HEK293T (cell line): ENCODE measurements at regions not wholly inside any gene's neighbourhood (a gene's known extent, or its start where the extent isn't known, plus 50 kb on each side); places are given as distances from the start of the nearest gene placed in this dataset.

Experiments
- CTCF ChIA-PET: fragments of 350-600 bp; formaldehyde crosslinking; extraction: SDS; loops from one replicate; lab custom pipeline; 2021; ENCODE audit warnings: antibody characterized with exemption, inconsistent platforms; lab: Yijun Ruan, JAX
- POLR2A ChIA-PET: fragments of 350-600 bp; formaldehyde crosslinking; extraction: SDS; loops from one replicate; lab custom pipeline; 2020; ENCODE audit warnings: antibody characterized with exemption, inconsistent platforms; lab: Yijun Ruan, JAX
- DNase-seq: peaks from one replicate; pipeline ENCODE4 v3.0.0; 2012; ENCODE audit warnings: mixed read lengths; ENCODE audit errors: extremely low spot score
- ARNT ChIP-seq: fragments of 450-650 bp; IDR thresholded peaks from 2 replicates; pipeline ENCODE4 v1.6.1; 2017; ENCODE audit warnings: mild to moderate bottlenecking
- BHLHE40 ChIP-seq: fragments of 450-650 bp; IDR thresholded peaks from 2 replicates; pipeline ENCODE4 v1.6.1; 2016; ENCODE audit warnings: mild to moderate bottlenecking, moderate library complexity, borderline replicate concordance
- CTBP1 ChIP-seq: fragments of 450-650 bp; IDR thresholded peaks from 2 replicates; pipeline ENCODE4 v1.6.1; 2016; ENCODE audit warnings: borderline replicate concordance
- ELF4 ChIP-seq: fragments of 450-650 bp; IDR thresholded peaks from 2 replicates; pipeline ENCODE4 v1.6.1; 2017; ENCODE audit warnings: antibody characterized with exemption
- FOXA1 ChIP-seq: fragments of 450-650 bp; IDR thresholded peaks from 2 replicates; pipeline ENCODE4 v1.6.1; 2016; ENCODE audit warnings: mild to moderate bottlenecking
- FOXK2 ChIP-seq: fragments of 450-650 bp; IDR thresholded peaks from 2 replicates; pipeline ENCODE4 v1.6.1; 2016; ENCODE audit warnings: mild to moderate bottlenecking
- FOXM1 ChIP-seq: fragments of 450-650 bp; IDR thresholded peaks from 2 replicates; pipeline ENCODE4 v1.6.1; 2017; ENCODE audit warnings: mild to moderate bottlenecking, borderline replicate concordance
- HDGF ChIP-seq: fragments of 450-650 bp; IDR thresholded peaks from 2 replicates; pipeline ENCODE4 v1.6.1; 2017; ENCODE audit warnings: antibody characterized with exemption, borderline replicate concordance
- L3MBTL2 ChIP-seq: fragments of 450-650 bp; conservative IDR thresholded peaks from 2 replicates; pipeline ENCODE4 v1.6.1; 2016; ENCODE audit warnings: mild to moderate bottlenecking
- LEF1 ChIP-seq: fragments of 450-650 bp; IDR thresholded peaks from 2 replicates; pipeline ENCODE4 v1.6.1; 2017; ENCODE audit warnings: mild to moderate bottlenecking, borderline replicate concordance
- NFRKB ChIP-seq: fragments of 450-650 bp; IDR thresholded peaks from 2 replicates; pipeline ENCODE4 v1.6.1; 2016; ENCODE audit warnings: mild to moderate bottlenecking, moderate library complexity
- PKNOX1 ChIP-seq: fragments of 450-650 bp; IDR thresholded peaks from 2 replicates; pipeline ENCODE4 v1.6.1; 2016
- SP1 ChIP-seq: fragments of 450-650 bp; IDR thresholded peaks from 2 replicates; pipeline ENCODE4 v1.6.1; 2017
- SUZ12 ChIP-seq: fragments of 450-650 bp; IDR thresholded peaks from 2 replicates; pipeline ENCODE4 v1.6.1; 2016; ENCODE audit warnings: mild to moderate bottlenecking
- TARDBP ChIP-seq: fragments of 450-650 bp; IDR thresholded peaks from 2 replicates; pipeline ENCODE4 v1.6.1; 2016
- ZNF384 ChIP-seq: fragments of 450-650 bp; IDR thresholded peaks from 2 replicates; pipeline ENCODE4 v1.6.1; 2016

DNA sequence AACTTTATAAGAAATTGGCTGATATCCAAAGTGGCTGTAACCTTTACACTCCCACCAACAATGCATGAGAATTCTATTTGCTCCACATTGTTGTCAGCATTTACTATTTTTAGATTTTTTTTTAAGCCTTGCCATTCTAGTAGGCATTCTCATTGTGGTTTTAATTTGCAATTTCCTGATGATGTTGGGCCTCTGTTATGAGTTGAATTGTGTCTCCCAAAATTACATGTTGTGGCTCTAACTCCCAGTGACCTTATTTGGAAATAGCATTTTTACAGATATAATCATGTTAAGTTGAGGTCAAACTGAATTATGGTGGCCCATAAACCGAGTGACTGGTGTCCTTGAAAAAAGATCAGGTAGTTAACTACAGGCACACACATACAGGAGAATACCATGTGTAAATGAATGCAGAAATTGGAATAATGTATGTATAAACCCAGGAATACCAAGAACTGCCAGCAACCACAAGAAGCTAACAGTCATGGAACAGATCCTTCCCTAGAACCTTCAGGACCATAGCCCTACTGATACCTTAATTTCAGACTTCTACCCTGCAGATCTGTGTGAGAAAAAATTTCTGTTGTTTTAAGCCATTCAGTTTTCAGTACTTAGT is 348.8 kb upstream of the DAB1 start:
- ChIA-PET CTCF (no interaction called here), POLR2A (no interaction called here)
- no peak for TF ChIP-seq CTBP1
- TF ChIP-seq BHLHE40: no peak
- TF ChIP-seq FOXA1: no peak
- TF ChIP-seq HDGF: no peak
- no peak for TF ChIP-seq SP1
- TF ChIP-seq TARDBP: no peak
- no peak for TF ChIP-seq L3MBTL2
- no peak for TF ChIP-seq ZNF384
- no peak for TF ChIP-seq SUZ12
- TF ChIP-seq PKNOX1: no peak
- no peak for TF ChIP-seq ARNT
- no peak for TF ChIP-seq FOXK2
- TF ChIP-seq ELF4: no peak
- no peak for TF ChIP-seq NFRKB
- TF ChIP-seq FOXM1: no peak
- no peak for TF ChIP-seq LEF1
- no peak for DNase-seq

DNA sequence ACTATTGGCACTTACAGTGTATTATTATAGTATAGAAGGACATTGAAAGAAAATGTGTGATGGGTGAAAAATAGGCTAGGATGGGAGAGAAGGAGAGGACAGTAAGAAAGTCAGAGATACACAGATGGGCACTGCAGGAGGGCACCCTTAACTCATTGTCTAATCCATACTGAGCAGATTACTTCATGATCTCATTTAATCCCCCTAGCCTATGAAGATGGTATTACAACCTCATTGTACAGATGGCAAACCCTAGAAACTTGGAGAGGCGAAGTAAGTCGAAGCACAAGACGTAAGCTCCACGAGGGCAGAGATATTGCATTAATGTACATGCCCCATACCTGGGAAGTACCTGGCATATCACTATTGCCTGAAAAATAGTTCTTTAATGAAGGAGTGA is 346.9 kb upstream of the DAB1 start:
- POLR2A ChIA-PET: no interaction called here
- no peak for TF ChIP-seq FOXA1
- peak; percentile 35; the same call in 1 of the 2 replicates for TF ChIP-seq L3MBTL2
- CTCF ChIA-PET: no interaction called here
- DNase-seq: peak; percentile 45

GRCh38 chr1:57770236-57770635 is 346.4 kb upstream of the DAB1 start:
- POLR2A ChIA-PET: no interaction called here
- DNase-seq: no peak
- no peak for TF ChIP-seq TARDBP
- no peak for TF ChIP-seq FOXA1
- TF ChIP-seq PKNOX1: no peak; the same call in 1 of the 2 replicates
- TF ChIP-seq ZNF384: no peak
- TF ChIP-seq LEF1: no peak
- TF ChIP-seq HDGF: no peak
- TF ChIP-seq ELF4: no peak
- TF ChIP-seq FOXK2: no peak
- TF ChIP-seq L3MBTL2: no peak
- no peak for TF ChIP-seq SP1
- no peak for TF ChIP-seq ARNT
- TF ChIP-seq BHLHE40: no peak
- TF ChIP-seq NFRKB: no peak
- no peak for TF ChIP-seq SUZ12
- no peak for TF ChIP-seq CTBP1
- no peak for TF ChIP-seq FOXM1
- CTCF ChIA-PET: no interaction called here

DNA sequence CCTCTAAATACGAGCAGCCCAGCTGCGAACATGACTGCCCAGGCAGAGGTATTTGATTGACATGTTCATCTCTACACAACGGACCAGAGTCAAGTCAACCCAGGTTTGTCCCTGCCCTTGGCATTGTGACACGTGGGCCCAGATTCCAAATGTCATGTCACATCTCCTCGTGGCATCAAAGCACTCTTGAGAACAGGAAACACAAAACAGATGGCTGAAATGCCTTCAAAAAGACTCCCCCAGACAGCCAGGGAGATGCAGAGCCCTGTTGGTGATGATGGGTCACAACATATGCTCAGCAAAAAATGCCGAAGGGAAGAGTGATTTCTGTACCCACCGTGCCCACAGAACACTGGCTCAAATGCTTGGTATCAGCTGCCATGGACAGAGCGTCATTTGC is 337.8 kb upstream of the DAB1 start:
- ChIA-PET POLR2A (no interaction called here), CTCF (no interaction called here)
- DNase-seq: no peak
- TF ChIP-seq ZNF384 (no peak), FOXM1 (no peak), TARDBP (no peak), ARNT (no peak), BHLHE40 (no peak), PKNOX1 (no peak), NFRKB (no peak), LEF1 (no peak), CTBP1 (no peak), FOXA1 (no peak), L3MBTL2 (no peak), SP1 (no peak), HDGF (no peak), SUZ12 (no peak), ELF4 (no peak)

GRCh38 chr1:57752843-57753242 is 329.0 kb upstream of the DAB1 start:
- ChIA-PET CTCF (no interaction called here), POLR2A (no interaction called here)
- TF ChIP-seq PKNOX1: no peak
- TF ChIP-seq SUZ12: no peak
- no peak for TF ChIP-seq HDGF
- TF ChIP-seq FOXK2: no peak
- no peak for TF ChIP-seq BHLHE40
- TF ChIP-seq SP1: no peak
- TF ChIP-seq TARDBP: no peak
- TF ChIP-seq ZNF384: no peak
- no peak for TF ChIP-seq CTBP1
- no peak for TF ChIP-seq LEF1
- TF ChIP-seq L3MBTL2: no peak
- no peak for TF ChIP-seq ELF4
- no peak for TF ChIP-seq NFRKB
- no peak for TF ChIP-seq ARNT
- TF ChIP-seq FOXM1: no peak
- TF ChIP-seq FOXA1: no peak
- no peak for DNase-seq

DNA sequence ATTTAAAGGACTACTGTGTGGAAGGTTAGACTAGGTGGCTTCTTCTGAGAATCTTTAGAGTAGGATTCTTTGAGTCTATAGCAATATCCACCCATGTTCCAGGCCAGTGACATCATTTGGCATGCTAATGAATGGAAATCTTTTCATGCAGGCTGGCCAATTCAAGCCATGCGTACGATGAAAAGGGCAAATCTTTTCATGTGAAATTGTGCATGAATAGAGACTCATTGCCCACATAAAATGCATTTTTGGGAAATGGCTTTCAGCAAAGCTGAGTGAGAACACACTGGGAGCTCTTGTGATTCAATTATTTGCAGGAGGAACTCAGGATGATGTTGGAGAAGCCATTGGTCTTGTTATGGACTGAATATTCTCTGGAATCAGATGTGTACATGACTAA is 324.9 kb upstream of the DAB1 start:
- ChIA-PET POLR2A (no interaction called here), CTCF (no interaction called here)
- no peak for DNase-seq
- TF ChIP-seq NFRKB (no peak), BHLHE40 (no peak), FOXM1 (no peak)
